ENCODE measurements at regions not wholly inside any gene's neighbourhood (a gene's known extent, or its start where the extent isn't known, plus 50 kb on each side); places are given as distances from the start of the nearest gene placed in this dataset.

DNA sequence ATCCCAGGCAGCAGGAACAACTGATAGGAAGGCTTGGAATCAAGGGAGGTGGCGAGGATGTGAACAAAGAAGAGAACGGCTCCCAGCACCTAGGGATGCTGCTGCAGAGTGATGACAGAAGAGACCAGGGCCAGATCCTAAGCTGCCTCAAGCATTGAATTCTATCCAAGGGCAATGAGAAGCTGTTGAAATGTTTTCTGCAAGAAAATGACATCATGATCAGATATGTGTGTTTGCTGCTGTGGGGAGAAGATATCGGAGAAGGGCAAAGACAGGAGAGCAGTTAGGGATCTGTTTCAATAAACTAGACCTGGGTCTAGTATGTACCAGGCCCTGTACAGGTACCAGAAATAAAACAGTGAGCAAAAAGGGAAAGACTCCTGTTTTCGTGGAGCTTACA is 194.7 kb upstream of the RAB4A start:
- Histone ChIP-seq H3K9me3 (no peaks in the 10 kb centered on the region), H3K27me3 (no peaks in the 10 kb centered on the region), H3K4me3 (no peak overlapping the region), H3K27ac (no peak overlapping the region), H3K4me1 (ENCODE audit: insufficient read depth) (no peaks in the 10 kb centered on the region), H3K36me3 (no peaks in the 10 kb centered on the region)
- WGBS, 3 donors = 73 to 94% (median 78%) methylated on average over 4 of the region's 4 CpGs
- TF ChIP-seq, protein P1, sequence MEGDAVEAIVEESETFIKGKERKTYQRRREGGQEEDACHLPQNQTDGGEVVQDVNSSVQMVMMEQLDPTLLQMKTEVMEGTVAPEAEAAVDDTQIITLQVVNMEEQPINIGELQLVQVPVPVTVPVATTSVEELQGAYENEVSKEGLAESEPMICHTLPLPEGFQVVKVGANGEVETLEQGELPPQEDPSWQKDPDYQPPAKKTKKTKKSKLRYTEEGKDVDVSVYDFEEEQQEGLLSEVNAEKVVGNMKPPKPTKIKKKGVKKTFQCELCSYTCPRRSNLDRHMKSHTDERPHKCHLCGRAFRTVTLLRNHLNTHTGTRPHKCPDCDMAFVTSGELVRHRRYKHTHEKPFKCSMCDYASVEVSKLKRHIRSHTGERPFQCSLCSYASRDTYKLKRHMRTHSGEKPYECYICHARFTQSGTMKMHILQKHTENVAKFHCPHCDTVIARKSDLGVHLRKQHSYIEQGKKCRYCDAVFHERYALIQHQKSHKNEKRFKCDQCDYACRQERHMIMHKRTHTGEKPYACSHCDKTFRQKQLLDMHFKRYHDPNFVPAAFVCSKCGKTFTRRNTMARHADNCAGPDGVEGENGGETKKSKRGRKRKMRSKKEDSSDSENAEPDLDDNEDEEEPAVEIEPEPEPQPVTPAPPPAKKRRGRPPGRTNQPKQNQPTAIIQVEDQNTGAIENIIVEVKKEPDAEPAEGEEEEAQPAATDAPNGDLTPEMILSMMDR (IDR thresholded peaks at IDR 0.05) = no peak
- TF ChIP-seq POLR2A (IDR thresholded peaks at IDR 0.05) (no peak), EP300 (IDR thresholded peaks at IDR 0.05) (no peak)
- intact Hi-C loops (cut with DNase I) = no loop called here
- no peak for DNase-seq

DNA sequence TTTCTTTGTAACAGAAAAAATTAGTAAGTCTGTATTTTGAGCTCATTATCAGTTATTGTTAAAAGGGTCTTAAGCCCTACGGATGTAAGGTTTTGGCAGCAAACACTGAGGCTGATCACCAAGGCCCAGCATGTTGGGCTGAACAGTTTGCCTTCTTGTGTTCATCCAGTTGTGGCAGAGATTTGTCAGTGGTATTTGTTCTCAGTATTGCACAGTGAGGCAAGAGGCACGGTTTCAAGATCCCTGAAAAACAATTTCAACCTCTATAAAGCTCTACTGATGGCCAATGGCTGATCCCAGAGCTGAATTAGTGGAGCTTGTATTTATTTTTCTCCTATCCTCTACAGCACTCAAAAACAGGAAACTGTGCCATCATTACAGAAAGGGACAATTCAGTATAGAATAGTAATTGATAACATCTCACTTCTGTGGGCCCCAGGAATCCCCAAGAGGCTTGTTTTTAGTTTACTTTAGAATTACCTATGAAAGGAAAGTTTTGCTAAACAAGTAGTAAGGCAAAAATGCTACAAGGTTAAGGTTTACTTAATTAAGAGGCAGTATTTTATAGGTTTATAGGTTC is 191.8 kb upstream of the RAB4A start:
- H3K4me1 ChIP-seq (ENCODE audit: insufficient read depth) = no peaks in the 10 kb centered on the region
- DNase-seq = no peak
- no peak overlapping the region for H3K4me3 ChIP-seq
- no peaks in the 10 kb centered on the region for H3K27me3 ChIP-seq
- intact Hi-C loops (cut with DNase I) = no loop called here
- no peak overlapping the region for H3K27ac ChIP-seq
- H3K9me3 ChIP-seq = no peaks in the 10 kb centered on the region
- 49 to 61% (median 51%) methylated on average over 2 of the region's 2 CpGs for WGBS, 3 donors
- H3K36me3 ChIP-seq = no peaks in the 10 kb centered on the region
- TF ChIP-seq EP300 (IDR thresholded peaks at IDR 0.05) = no peak
- TF ChIP-seq, protein P1 (IDR thresholded peaks at IDR 0.05) = no peak

DNA sequence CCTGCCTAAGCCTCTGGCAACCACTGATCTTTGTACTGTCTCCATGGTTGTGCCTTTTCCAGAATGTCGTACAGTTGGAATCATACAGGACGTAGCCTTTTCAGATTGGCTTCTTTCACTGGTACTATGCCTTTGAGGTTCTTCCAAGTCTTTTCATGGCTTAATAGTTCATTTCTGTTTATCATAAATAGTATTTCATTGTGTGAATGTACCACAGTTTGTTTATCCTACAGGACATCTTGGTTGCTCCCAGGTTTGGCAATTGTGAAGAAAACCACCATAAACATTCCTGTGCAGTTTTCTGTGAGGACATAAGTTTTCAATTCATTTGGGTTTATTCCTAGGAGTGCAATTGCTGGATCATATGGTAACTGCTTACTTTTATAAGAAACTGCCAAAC is 190.6 kb upstream of the RAB4A start:
- 89 to 93% (median 90%) methylated on average over 2 of the region's 2 CpGs for WGBS, 3 donors
- Histone ChIP-seq H3K36me3 (no peaks in the 10 kb centered on the region), H3K27ac (no peak overlapping the region), H3K4me3 (no peak overlapping the region), H3K27me3 (no peaks in the 10 kb centered on the region), H3K9me3 (no peaks in the 10 kb centered on the region), H3K4me1 (ENCODE audit: insufficient read depth) (no peaks in the 10 kb centered on the region)
- no peak for TF ChIP-seq EP300 (IDR thresholded peaks at IDR 0.05)
- TF ChIP-seq POLR2A (IDR thresholded peaks at IDR 0.05) = no peak
- TF ChIP-seq, protein P1 (IDR thresholded peaks at IDR 0.05) = no peak
- intact Hi-C loops (cut with DNase I) = no loop called here
- DNase-seq = no peak

DNA sequence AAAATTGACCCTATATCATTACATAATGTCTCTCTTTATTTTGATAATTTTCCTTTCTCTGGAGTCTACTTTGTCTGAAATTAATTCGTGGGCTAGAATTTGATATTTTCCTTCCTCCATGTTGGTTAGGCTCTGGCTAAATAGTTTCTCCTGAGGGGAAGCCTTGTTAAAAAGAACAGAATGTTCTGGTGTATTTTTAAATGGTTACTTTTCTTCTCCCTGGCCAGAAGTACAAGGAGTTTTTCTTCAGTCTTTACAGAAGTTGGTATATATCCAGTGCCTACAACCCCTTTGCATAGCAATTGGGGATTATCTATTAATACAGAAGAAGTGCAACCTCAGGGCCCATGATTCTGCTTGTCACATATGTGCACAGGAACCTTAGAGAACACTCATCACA is 185.6 kb upstream of the RAB4A start:
- no peak overlapping the region for H3K27ac ChIP-seq
- H3K27me3 ChIP-seq = no peaks in the 10 kb centered on the region
- H3K36me3 ChIP-seq = no peaks in the 10 kb centered on the region
- H3K9me3 ChIP-seq = no peaks in the 10 kb centered on the region
- no peak for TF ChIP-seq POLR2A (IDR thresholded peaks at IDR 0.05)
- no peak for TF ChIP-seq EP300 (IDR thresholded peaks at IDR 0.05)
- TF ChIP-seq, protein P1 (IDR thresholded peaks at IDR 0.05) = no peak
- intact Hi-C loops (cut with DNase I) = no loop called here
- WGBS, 3 donors = 29 to 58% (median 55%) methylated on average over 1 of the region's 1 CpG
- DNase-seq = no peak
- no peak overlapping the region for H3K4me3 ChIP-seq
- H3K4me1 ChIP-seq (ENCODE audit: insufficient read depth) = no peaks in the 10 kb centered on the region

Measured in ovary (tissue), 7 donors.